A549 (cell line): ENCODE measurements at regions not wholly inside any gene's neighbourhood (a gene's known extent, or its start where the extent isn't known, plus 50 kb on each side); places are given as distances from the start of the nearest gene placed in this dataset.

Experiments used
- ATAC-seq, 2 experiments: fragments of 200-7000 bp in 1 of 2; fragments of >200 bp in 1 of 2; cut with Nextera tagmentation in 1 of 2; cut with Tn5 transposase in 1 of 2; 3 replicates each; pipeline versions ENCODE4 v1.8.0 to v1.9.1; 2018 to 2020; ENCODE audit warnings: mild to moderate bottlenecking in 1 of 2, moderate library complexity in 1 of 2
- CTCF ChIA-PET: fragments of 300-600 bp; sonication (Branson Sonifier 250); formaldehyde crosslinking; extraction: SDS; loops from one replicate; lab custom pipeline; 2021; ENCODE audit warnings: antibody characterized with exemption, inconsistent platforms; lab: Yijun Ruan, JAX
- POLR2A ChIA-PET: fragments of 350-600 bp; formaldehyde crosslinking; extraction: SDS; loops from one replicate; lab custom pipeline; 2021; ENCODE audit warnings: antibody characterized with exemption, inconsistent platforms; lab: Yijun Ruan, JAX
- DNase-seq, 2 experiments: peaks; one replicate each; pipeline versions ENCODE4 v3.0.0 to v3.0.0-alpha.2; 2011 to 2016; ENCODE audit warnings: low read depth in 1 of 2, low spot score in 1 of 2
- FAIRE-seq: peaks from 2 replicates; lab custom pipeline; 2011; peaks lifted over from hg19 to GRCh38; lab: Jason Lieb, UNC
- H3K27ac ChIP-seq, 2 experiments: fragments of >200 bp; sonication (Bioruptor Twin); formaldehyde crosslinking; 3 replicates each; pipeline ENCODE4 v1.5.1; 2016 to 2017
- H3K4me1 ChIP-seq: fragments of >200 bp; sonication (Bioruptor Twin); formaldehyde crosslinking; 3 replicates; pipeline ENCODE4 v1.6.1; 2016
- H3K4me2 ChIP-seq: fragments of >200 bp; sonication (Bioruptor Twin); formaldehyde crosslinking; 3 replicates; pipeline ENCODE4 v1.6.1; 2016
- H3K4me3 ChIP-seq: fragments of >200 bp; sonication (Bioruptor Twin); formaldehyde crosslinking; 3 replicates; pipeline ENCODE4 v1.5.1; 2016
- H3K9me3 ChIP-seq: fragments of >200 bp; sonication (Bioruptor Twin); formaldehyde crosslinking; 3 replicates; pipeline ENCODE4 v1.6.1; 2016
- CEBPB ChIP-seq, 2 experiments: fragments of >200 bp in 1 of 2; sonication (Bioruptor Twin) in 1 of 2; formaldehyde crosslinking in 1 of 2; IDR thresholded peaks; 2 replicates each; pipeline ENCODE4 v1.6.1; 2012 to 2016
- CHD2 ChIP-seq: fragments of 150-350 bp; IDR thresholded peaks from 2 replicates; pipeline ENCODE4 v1.6.1; 2014; ENCODE audit warnings: low read length; ENCODE audit not compliant: partially characterized antibody
- CHD4 ChIP-seq: fragments of 200-600 bp; sonication (generic); IDR thresholded peaks from 2 replicates; pipeline ENCODE4 v1.6.1; 2016; ENCODE audit warnings: antibody characterized with exemption, mild to moderate bottlenecking, borderline replicate concordance
- ELK1 ChIP-seq: fragments of 150-350 bp; IDR thresholded peaks from 2 replicates; pipeline ENCODE4 v1.6.1; 2014; ENCODE audit warnings: low read depth, mild to moderate bottlenecking, low read length
- HDAC2 ChIP-seq: fragments of 200-600 bp; sonication (generic); IDR thresholded peaks from 2 replicates; pipeline ENCODE4 v1.6.1; 2016
- HES2 ChIP-seq: fragments of >200 bp; sonication (Bioruptor Twin); formaldehyde crosslinking; IDR thresholded peaks from 2 replicates; pipeline ENCODE4 v1.6.1; 2016
- HOXB5 ChIP-seq: fragments of 250-450 bp; sonication (Bioruptor Pico); IDR thresholded peaks from 2 replicates; pipeline ENCODE4 v1.5.0; 2020; ENCODE audit warnings: mild to moderate bottlenecking, moderate library complexity
- JUNB ChIP-seq: fragments of >200 bp; sonication (Bioruptor Twin); formaldehyde crosslinking; IDR thresholded peaks from 2 replicates; pipeline ENCODE4 v1.6.1; 2016
- KDM1A ChIP-seq: fragments of 200-600 bp; sonication (generic); IDR thresholded peaks from 2 replicates; pipeline ENCODE4 v1.6.1; 2016; ENCODE audit warnings: low read depth, mild to moderate bottlenecking
- KDM5A ChIP-seq: fragments of 200-600 bp; sonication (generic); IDR thresholded peaks from 2 replicates; pipeline ENCODE4 v1.6.1; 2016; ENCODE audit warnings: antibody characterized with exemption, mild to moderate bottlenecking
- MAFK ChIP-seq: fragments of 450-650 bp; IDR thresholded peaks from 2 replicates; pipeline ENCODE4 v1.6.1; 2014; ENCODE audit not compliant: partially characterized antibody
- MAZ ChIP-seq: fragments of 150-350 bp; IDR thresholded peaks from 2 replicates; pipeline ENCODE4 v1.6.1; 2014; ENCODE audit warnings: antibody characterized with exemption, low read depth, low read length, borderline replicate concordance
- PHF8 ChIP-seq: fragments of 200-600 bp; sonication (generic); IDR thresholded peaks from 2 replicates; pipeline ENCODE4 v1.6.1; 2016; ENCODE audit warnings: low read depth, mild to moderate bottlenecking, antibody characterized with exemption, moderate library complexity, borderline replicate concordance
- POLR2AphosphoS2 ChIP-seq: conservative IDR thresholded peaks from 2 replicates; pipeline ENCODE4 v1.6.1; 2012; ENCODE audit warnings: low read length, improper control_type of control experiment, inconsistent platforms
- RARB ChIP-seq: fragments of 250-450 bp; sonication (Bioruptor Pico); IDR thresholded peaks from 2 replicates; pipeline ENCODE4 v1.8.0; 2021; ENCODE audit warnings: mild to moderate bottlenecking, moderate library complexity
- TFCP2L1 ChIP-seq: fragments of 250-450 bp; sonication (Bioruptor Pico); IDR thresholded peaks from 2 replicates; pipeline ENCODE4 v1.5.0; 2021; ENCODE audit warnings: mild to moderate bottlenecking
- WGBS: methylation state at CpG from one replicate; pipeline ENCODE4 v1.1.6; 2017; ENCODE audit errors: missing lambda C conversion rate; 5-methylcytosine and 5-hydroxymethylcytosine counted together

GRCh38 chr13:26998292-26998691 is 173.3 kb downstream of the USP12 start (continued):
- TF ChIP-seq ELK1, result no peak
- TF ChIP-seq, all 56 proteins: peak for 0

GRCh38 chr13:26996965-26997752 is 174.5 kb downstream of the USP12 start:
- WGBS, result 88% methylated on average over 6 of the region's 6 CpGs
- 0 out of 3 replicates have a peak, but pooled peaks cover 7% of the 10 kb centered on the region for H3K9me3 ChIP-seq
- FAIRE-seq, result no peak
- no peak for ATAC-seq
- H3K27ac ChIP-seq, result no peak overlapping the region
- no peak overlapping the region for H3K4me3 ChIP-seq
- peaks cover 6% of the 10 kb centered on the region; the same call in 2 of the 3 replicates for H3K4me1 ChIP-seq
- TF ChIP-seq MAFK (peak; percentile 47), POLR2AphosphoS2 (no peak), RARB (CRISPR knock-in tag) (no peak)
- DNase-seq, result no peak
- POLR2A ChIA-PET, result no interaction called here
- CTCF ChIA-PET, result interaction anchor here (0.6 to 3.0 kb wide), 4 partner anchors 11 to 362 kb away, joined by 3 to 20 read pairs (median 4); no protein-coding TSS in a partner anchor
- H3K4me2 ChIP-seq, result no peak overlapping the region

GRCh38 chr13:26995159-26995558 is 176.5 kb downstream of the USP12 start:
- Histone ChIP-seq H3K4me2 (no peak overlapping the region), H3K9me3 (0 out of 3 replicates have a peak, but pooled peaks cover 7% of the 10 kb centered on the region), H3K4me3 (no peak overlapping the region), H3K4me1 (peaks cover 19% of the 10 kb centered on the region), H3K27ac (no peak overlapping the region)
- WGBS, result 86% methylated on average over 3 of the region's 3 CpGs
- TF ChIP-seq HOXB5 (CRISPR knock-in tag), result no peak
- TF ChIP-seq MAZ, result no peak
- TF ChIP-seq HES2, result no peak
- no peak for TF ChIP-seq JUNB
- TF ChIP-seq CHD2, result no peak
- peak in 1 of 2 experiments; percentile 8; a peak in 1 of 4 replicates for TF ChIP-seq CEBPB (IDR thresholded peaks at IDR 0.05)
- FAIRE-seq (no peak), DNase-seq (no peak), ATAC-seq (no peak)
- ChIA-PET CTCF (interaction anchor here (1.2 kb wide), 1 partner anchor 10 kb away, joined by 5 read pairs; no protein-coding TSS in a partner anchor), POLR2A (no interaction called here)

DNA sequence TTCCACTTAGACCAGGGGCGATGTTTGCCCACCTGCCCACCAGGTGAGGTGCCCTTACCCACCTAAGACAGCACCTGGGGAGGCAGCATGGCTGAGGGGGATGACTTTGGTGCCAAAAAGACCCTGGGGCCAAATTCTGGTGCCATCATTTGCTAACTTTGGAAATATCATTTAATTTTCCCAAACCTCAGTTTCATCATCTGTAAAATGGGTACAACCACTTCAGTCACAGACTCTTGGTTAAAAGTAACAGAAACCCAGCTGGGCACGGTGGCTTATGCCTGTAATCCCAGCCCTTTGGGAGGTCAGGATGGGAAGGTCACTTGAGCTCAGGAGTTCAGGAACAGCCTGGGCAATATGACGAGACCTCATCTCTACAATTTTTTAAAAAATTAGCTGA is 177.8 kb downstream of the USP12 start:
- Histone ChIP-seq H3K4me3 (no peak overlapping the region), H3K9me3 (0 out of 3 replicates have a peak, but pooled peaks cover 7% of the 10 kb centered on the region), H3K27ac (no peak overlapping the region), H3K4me2 (no peak overlapping the region), H3K4me1 (peaks cover 31% of the 10 kb centered on the region)
- POLR2A ChIA-PET, result no interaction called here
- TF ChIP-seq PHF8, result no peak
- TF ChIP-seq KDM1A, result peak; percentile 92
- 0 out of 2 replicates have a peak, but pooled peaks have one; percentile 53 for TF ChIP-seq CHD4
- 0 out of 2 replicates have a peak, but pooled peaks have one; percentile 31 for TF ChIP-seq HDAC2
- no peak for TF ChIP-seq MAFK
- no peak for TF ChIP-seq KDM5A
- TF ChIP-seq ELK1, result no peak
- TF ChIP-seq TFCP2L1 (CRISPR knock-in tag), result no peak
- ATAC-seq (no peak), FAIRE-seq (no peak), DNase-seq (no peak)
- 78% methylated on average over 3 of the region's 3 CpGs for WGBS
- CTCF ChIA-PET, result interaction anchor here (0.5 to 2.2 kb wide), 6 partner anchors 13 to 368 kb away, joined by 3 to 4 read pairs (median 3); no protein-coding TSS in a partner anchor
